Jurkat, Clone E6-1 (cell line): ENCODE measurements at regions not wholly inside any gene's neighbourhood (a gene's known extent, or its start where the extent isn't known, plus 50 kb on each side); places are given as distances from the start of the nearest gene placed in this dataset.

Experiments
- DNase-seq: peaks from one replicate; pipeline ENCODE4 v3.0.0-alpha.2; 2011; ENCODE audit warnings: low read depth, low spot score
- H3K4me3 ChIP-seq: 2 replicates; pipeline ENCODE4 v1.5.1; 2011; ENCODE audit warnings: mild to moderate bottlenecking, low read length, control low read depth, moderate library complexity

DNA sequence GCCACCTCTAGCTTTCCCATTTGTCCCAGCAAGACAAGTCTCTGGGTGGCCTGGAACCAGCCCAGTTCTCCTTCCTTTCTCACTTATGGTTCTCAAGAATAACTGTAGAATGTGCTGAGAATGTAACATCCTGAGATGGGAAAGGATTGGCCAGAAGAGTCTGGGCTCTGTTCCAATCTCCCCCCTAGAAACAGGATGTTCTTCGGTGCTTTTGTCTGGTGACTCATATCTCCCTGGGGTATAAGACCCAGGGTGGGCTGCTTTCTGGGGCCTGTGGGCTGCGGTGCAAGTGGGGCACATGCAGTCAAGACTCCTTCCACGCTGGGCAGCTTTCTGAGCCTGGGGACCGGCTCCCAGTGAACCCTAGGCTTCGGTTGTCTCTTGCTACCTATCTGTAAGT lies 251.2 kb upstream of the POU3F1 start:
- H3K4me3 ChIP-seq: no peak overlapping the region
- peak; percentile 12 for DNase-seq

DNA sequence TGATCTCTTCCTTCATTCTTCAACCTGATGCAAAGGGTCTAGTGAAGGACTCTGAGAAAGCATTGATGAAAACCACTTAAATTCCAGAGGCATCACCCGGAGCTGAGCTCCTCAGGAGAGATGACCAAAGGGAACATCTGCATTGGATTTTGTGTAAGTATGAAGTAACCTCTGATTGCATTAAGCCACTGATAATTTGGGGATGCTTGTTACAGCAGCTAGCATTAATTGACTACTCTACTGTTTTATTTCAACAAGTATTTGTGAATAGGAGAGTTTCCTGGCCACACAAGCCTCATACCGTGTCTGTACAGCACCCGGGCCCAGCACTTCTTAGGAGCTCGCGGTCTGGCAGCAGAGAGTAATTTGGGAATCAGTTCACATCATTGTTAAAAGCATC lies 250.7 kb upstream of the POU3F1 start:
- DNase-seq: no peak
- no peak overlapping the region for H3K4me3 ChIP-seq

DNA sequence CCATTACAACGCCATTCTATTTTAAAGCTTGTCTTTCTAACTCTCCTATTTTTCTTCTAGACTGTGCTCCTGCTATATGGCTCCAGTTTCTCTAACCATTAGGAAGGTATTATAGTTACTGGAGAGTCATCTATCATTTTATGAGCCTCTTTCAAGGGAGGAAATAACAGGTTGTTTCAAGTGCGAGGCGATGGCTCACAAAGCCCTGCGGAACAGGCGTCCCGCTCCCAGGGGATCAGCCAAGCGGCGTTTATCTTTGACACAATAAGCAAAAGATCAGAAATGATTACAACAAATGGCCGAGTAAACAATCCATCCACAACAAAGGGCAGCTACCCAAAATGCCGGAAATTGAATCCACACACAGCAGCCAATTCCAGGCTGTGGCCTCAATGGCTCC lies 249.5 kb upstream of the POU3F1 start:
- no peak for DNase-seq
- no peak overlapping the region for H3K4me3 ChIP-seq

DNA sequence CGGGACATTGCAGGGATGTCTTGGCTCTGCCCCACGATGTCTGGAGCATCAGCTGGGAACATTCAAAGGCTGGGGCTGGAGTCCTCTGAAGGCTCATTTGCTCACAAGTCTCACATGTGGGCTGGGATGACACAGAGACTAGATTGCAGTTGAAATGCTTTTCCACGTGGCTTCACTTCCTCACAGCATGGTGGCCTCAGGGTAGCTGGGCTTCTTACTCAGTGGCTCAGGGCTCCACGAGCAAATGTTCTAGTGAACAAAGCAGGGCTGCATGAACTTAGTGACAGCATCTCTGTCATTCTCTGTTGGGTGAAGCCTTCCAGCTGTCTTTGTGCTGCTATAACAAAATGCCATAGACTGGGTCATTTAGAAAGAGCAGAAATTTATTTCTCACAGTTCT lies 247.0 kb upstream of the POU3F1 start:
- DNase-seq: no peak
- no peak overlapping the region for H3K4me3 ChIP-seq

DNA sequence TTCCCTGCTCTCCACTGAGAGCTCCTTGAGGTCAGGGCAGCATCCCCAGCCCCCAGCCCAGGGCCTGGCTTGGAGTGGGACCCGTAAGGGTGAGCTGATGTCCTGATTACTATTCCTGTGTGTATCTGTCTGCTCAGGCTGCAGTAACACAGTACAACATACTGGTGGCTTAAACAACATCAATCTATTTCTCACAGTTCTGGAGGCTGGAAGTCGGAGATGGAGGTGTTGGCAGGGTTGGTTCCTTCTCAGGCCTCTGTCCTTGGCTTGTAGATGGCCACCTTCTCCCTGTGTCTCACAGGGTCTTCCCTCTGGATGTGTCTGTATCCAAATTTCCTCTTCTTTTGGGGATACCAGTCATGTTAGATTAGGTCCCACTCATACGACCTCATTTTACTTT lies 246.4 kb upstream of the POU3F1 start:
- H3K4me3 ChIP-seq: no peak overlapping the region
- no peak for DNase-seq

DNA sequence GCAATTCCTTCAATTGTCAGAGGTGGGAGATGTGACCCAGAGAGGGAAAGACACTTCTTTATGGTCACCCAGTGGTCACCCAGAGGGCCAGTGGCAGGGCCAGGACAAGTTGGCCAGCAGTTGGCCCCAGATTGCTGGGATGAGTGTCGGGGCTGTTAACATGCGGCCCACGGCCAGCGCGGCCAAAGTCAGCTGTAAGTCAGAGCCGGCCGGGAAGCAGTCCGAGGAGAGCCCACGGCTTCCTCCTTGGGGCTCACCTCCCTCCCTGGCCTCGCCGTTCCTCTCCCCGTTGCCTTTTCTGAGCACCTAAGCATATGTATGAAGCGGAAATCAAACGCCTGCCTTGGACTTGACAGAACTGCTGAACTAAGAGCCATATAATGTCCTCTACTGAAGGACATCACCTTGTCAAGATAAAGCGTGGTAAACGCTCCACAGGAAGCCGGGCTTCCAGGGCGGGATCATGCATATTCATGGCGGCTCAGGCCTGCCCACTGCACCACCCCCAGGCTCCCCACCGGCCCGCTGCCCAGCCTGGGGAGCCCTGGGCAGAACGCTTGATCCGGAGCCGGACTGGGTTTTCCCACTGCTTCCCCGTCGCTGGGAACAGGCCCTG lies 245.4 kb upstream of the POU3F1 start:
- DNase-seq: no peak
- H3K4me3 ChIP-seq: no peak overlapping the region

DNA sequence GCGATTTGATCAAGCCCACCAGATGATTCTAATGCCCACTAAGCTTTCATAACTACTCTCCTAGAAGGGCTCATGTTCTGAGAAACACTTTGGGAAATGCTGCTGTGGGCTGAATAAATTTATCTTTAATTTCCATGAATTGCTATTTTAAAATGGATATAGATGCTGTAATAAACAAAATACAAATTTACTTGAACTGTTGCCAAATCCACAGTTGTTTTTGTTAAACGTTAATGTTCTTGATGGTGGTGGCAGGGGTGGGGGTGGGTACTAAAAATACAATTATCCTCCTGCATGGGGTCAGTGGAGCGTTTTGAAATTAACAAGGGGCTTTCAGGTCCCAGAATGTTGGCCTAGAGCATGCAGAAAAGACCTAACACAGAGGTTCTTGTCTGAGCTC lies 244.7 kb upstream of the POU3F1 start:
- no peak overlapping the region for H3K4me3 ChIP-seq
- no peak for DNase-seq

DNA sequence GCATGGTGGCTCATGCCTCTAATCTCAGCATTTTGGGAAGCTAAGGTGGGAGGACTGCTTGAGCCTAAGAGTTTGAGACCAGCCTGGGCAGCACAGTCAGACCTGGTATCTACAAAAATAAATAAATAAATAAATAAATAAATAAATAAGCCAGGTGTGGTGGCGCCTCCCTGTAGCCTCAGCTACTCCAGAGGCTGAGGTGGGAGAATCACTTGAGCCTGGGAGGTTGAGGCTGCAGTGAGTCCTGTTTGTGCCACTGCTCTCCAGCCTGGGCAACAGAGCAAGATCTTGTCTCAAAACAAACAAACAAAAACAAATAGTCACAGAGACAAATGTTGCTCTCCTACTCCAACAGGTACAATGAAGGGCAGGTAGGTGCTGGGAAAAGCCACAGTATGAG lies 242.4 kb upstream of the POU3F1 start:
- H3K4me3 ChIP-seq: no peak overlapping the region
- no peak for DNase-seq

DNA sequence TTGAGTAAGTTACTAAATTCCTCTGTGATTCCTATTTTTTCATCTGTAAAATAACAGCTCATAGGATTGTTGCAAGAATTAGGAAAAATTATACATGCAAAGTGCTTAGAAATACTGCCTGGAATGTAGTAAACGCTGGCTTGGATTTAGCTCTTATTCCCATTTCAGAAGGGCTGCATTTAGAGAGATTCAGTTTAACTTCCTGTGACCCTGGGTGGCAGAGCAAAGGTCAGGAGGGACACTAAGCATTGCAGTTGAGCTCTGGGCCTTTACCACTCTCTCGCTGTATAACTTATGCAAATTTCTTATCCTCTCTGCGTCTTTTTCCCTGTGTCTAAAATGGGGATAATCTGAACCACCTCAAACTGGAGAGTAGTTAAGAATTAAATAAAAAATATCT lies 241.0 kb upstream of the POU3F1 start:
- H3K4me3 ChIP-seq: no peak overlapping the region

DNA sequence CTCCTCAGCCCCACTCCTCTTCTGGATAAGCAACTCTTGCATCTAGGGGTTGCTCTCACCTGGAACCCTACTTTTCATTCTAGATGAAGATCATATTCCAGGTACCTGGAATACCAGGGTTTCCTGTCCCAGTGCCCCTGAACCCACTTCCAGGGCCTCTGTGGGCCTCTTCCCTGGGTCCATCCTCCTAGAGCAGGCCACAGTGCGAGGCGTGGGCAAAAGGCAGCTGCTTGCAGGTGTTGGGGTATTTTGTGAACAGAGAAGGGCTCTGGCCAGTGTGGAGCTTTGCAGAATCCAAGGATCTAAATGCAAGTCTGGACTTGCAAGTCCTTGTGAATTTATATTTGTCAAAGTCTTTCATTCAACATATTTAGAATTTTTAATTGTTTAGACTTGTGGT lies 240.4 kb upstream of the POU3F1 start:
- DNase-seq: no peak
- H3K4me3 ChIP-seq: no peak overlapping the region

More for the DNA sequence above, 241.0 kb upstream of the POU3F1 start:
- no peak for DNase-seq

DNA sequence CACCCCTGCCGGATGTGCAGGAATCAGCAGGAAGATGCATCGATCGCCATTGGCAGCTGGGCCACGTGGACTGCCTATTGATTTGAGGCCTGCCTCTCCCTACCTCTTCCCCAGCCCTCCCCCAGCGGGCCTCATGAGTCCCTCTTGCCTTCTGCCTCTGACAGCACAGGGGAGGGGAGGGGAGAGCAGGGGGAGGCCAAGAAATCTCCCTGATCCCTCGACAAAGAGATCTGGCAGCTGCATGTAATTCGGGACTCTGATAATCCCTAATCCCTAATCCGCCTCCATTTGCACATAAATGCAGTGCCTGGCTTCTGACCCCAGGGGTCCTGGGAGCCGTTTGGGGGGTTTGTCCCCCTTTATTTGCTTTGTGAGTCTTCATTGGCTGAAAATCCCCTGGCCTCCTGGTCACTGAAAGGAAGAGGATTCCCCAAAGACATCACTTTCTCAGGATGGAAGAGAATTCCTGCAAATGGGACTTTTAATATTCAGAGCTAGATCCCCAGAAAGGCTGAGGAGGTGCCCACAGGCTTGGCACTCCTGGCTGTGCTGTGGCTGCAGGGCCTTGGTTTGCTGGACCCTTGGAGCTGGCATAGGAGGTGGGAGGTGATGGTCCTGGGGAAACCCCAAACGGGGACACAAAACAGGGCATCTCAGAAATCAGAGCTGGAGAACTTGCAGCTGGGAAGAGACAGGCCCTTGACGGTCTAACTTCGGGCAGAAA lies 239.4 kb upstream of the POU3F1 start:
- no peak overlapping the region for H3K4me3 ChIP-seq
- DNase-seq: no peak

DNA sequence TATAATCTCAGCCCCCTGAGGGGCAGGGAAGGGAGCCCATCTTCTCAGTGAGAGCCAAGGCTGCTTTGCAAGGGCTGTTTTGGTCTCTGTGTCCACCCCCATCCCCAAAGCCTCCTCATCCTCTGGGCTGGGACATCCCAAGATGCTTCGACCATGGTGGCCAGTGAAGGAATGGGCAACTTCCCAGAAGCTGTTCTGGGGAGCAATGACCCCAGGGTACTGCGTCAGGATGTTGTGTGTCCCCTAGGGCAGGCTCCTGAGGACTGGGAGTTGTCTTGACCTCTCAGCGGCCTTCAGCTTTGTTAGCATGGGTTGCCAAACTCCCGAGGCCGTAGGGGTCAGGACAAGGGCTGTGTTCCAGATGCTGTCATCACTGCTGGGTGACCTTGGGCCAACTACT lies 238.4 kb upstream of the POU3F1 start:
- no peak overlapping the region for H3K4me3 ChIP-seq
- no peak for DNase-seq

DNA sequence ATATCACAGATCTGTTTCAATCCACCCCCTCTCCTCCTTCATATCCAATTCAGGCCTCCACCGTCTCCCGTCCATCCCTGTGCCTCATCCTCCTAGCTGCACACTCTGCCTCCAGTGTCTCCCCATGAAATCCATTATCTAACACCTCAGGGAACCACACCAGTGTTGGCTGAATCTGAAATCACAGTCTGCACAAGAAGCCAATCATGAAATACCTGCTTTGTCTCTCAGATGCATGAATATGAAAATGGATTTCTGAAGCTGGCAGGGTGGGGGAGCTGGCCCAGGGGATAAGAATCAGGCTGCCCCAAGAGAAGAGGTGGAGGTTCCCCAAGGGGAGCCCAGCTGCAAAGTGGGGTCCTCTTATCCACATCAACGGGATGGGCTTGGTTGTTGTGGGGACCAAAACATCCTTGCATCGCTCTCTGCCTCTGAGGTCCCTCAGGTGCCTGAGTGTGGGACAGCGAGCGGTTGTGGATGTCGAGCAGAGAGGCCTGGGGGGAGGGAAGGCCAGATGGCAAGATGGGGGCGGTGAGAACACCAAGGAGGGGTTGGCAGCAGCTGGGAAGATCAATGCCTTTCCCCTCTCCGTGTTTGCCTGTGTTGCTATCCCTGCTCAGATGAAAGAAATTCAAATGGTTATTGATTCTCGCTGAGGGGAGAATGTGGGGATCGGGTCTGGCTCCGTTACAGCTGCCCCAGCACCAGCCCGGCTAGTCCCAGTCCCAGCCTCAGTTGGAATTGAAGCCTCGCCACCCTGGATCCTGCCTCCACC lies 237.3 kb upstream of the POU3F1 start:
- DNase-seq: no peak
- H3K4me3 ChIP-seq: no peak overlapping the region

DNA sequence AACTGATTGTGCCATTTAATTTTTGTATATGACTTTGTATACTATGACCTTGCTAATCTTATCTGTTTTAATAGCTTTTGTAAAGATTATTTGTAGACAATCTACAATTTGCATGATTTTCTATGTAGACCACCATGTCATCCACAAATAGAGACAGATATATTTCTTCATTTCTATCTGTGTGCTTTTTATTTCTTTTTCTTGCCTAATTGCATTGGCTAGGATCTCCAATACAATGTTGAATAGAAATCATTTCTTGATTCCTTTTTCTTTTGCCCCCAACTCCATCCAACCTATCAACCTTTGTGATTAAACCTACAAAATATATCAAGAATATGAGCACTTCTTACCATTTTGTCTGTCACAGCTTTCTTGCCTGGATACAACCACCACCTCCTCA lies 232.6 kb upstream of the POU3F1 start:
- no peak for DNase-seq
- H3K4me3 ChIP-seq: no peak overlapping the region

DNA sequence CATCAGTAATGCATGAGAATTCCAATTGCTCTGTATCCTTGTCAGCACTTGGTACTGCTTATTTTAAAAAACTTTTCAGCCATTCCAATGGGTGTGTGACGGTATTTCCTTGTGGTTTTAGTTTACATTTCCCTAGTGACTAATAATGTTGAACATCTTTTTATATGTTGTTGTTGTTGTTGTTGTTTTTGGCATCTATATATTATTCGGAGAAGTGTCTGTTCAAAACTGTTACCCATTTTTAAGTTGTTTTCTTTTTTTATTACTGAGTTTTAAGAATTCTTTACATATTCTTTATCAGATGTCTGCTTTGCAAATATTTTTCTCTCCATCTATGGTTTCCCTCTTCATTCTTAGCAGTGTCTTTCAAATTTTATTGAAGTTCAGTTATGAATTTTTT lies 231.1 kb upstream of the POU3F1 start:
- DNase-seq: no peak
- no peak overlapping the region for H3K4me3 ChIP-seq

DNA sequence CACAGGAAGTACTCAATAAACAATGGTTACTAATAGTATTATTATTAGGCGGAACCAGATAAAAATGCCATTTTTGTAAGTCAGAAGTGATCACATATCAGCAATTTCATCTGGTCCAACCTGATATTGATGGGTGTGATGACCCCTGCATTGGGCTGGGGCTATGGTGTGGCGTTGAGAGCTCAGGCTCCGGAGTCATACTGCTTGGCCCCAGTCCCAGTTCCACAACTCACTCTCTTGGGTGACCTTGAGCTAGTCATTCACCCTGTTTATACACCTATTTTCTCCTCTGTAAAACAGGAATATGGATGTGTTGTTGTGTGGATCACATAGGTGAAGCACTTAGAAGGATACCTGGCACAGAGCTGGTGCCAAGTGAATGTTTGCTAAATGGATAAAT lies 229.4 kb upstream of the POU3F1 start:
- no peak for DNase-seq

DNA sequence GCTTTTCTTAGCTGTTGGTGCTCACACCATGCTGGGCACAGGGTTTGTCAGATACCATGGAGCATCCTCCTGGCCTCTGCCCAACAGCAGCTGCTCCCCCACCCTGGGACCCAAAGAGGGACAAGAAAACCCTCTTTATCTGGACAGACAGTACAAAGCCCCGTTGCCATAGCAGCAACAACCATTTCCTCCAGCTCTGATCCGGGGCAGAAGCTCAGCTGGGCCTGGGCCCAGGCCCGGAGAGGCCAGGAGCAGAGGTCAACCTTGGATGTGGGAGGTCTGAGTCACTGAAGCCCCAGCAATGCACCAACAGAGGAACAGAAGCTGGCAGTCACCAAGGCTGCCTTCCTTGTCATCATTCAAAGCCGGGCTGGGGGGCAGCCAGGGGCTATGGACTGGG lies 228.4 kb upstream of the POU3F1 start:
- H3K4me3 ChIP-seq: no peak overlapping the region
- no peak for DNase-seq

More for the DNA sequence above, 229.4 kb upstream of the POU3F1 start:
- no peak overlapping the region for H3K4me3 ChIP-seq

DNA sequence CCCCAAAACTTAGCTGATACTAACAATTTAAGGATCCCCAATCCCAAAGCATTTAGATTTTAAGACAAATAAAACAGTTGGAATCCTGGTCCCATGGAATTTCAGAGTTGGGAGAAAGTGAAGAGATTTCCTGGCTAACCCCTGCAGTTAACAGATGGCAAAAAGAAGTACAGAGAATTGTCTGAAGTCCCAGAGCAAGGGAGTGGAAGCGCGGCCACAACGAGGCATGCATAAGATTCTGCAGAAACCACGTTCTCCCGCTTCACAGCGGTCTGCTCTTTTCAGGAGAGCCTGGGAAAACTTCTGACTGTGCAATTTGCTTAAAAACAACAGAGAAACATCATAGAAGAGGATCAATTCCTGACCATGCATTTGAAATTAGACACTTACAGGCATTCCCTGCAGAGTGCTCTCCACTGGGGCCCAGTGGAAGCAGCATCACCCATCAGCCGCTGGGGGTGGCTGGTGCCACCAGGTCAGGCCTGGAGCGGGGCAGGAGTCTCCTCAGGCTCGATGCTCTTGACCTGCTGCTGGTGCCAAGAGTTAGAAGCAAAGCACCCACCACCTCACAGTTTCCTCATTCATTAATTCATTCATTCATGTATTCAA lies 226.7 kb upstream of the POU3F1 start:
- no peak overlapping the region for H3K4me3 ChIP-seq
- DNase-seq: no peak

DNA sequence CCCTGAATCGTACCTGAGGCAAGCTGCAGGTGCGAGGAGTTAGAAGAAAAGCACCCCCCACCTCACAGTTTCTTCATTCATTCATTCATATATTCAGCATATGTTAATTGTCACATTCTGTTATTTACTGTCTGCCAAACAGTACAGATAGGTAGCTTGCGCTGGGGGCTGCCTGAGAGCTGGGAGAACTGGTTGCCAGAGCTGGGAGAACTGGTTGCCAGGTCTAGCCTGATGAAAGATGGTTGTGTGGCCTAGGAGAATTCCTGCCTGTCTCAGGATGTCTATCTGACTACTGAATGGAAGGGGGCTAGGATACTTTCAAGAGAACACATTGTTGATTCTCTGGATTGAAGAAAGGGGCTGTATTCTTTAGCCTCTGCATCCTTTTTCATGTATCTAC lies 225.9 kb upstream of the POU3F1 start:
- no peak overlapping the region for H3K4me3 ChIP-seq
- no peak for DNase-seq
